IMR-90 (cell line): ENCODE measurements at regions not wholly inside any gene's neighbourhood (a gene's known extent, or its start where the extent isn't known, plus 50 kb on each side); places are given as distances from the start of the nearest gene placed in this dataset.

Experiments
- ATAC-seq: fragments of 200-7000 bp; cut with Tn5 transposase; 2 replicates; pipeline ENCODE4 v1.9.1; 2020; ENCODE audit warnings: low read depth, mild to moderate bottlenecking, moderate library complexity
- BruUV-seq: library from RNA; stranded (reverse); fragments of 400-500 nt; replicated peaks from 2 replicates; lab custom pipeline; 2021; lab: Mats Ljungman, UMichigan
- CTCF ChIA-PET: fragments of 300-600 bp; formaldehyde crosslinking; extraction: SDS; loops from one replicate; lab custom pipeline; 2021; ENCODE audit warnings: antibody characterized with exemption; lab: Yijun Ruan, JAX
- POLR2A ChIA-PET: fragments of 300-600 bp; sonication (Branson Sonifier 250); formaldehyde crosslinking; loops from one replicate; lab custom pipeline; 2022; ENCODE audit warnings: antibody characterized with exemption; ENCODE audit not compliant: unreplicated experiment; lab: Charles Lee
- DNase-seq: peaks from one replicate; pipeline ENCODE4 v3.0.0; 2013
- H2AFZ ChIP-seq: replicated peaks from 2 replicates; pipeline ENCODE3; 2013; ENCODE audit warnings: low read length, mild to moderate bottlenecking; ENCODE audit not compliant: poor library complexity
- H2AK5ac ChIP-seq: 2 replicates; pipeline ENCODE4 v1.6.1; 2013; ENCODE audit warnings: low read depth, low read length, inconsistent platforms
- H2AK9ac ChIP-seq: replicated peaks from 2 replicates; pipeline ENCODE3; 2013; ENCODE audit warnings: mild to moderate bottlenecking, low read depth, low read length, moderate library complexity; ENCODE audit not compliant: poor library complexity
- H2BK120ac ChIP-seq: 2 replicates; pipeline ENCODE4 v1.6.1; 2013; ENCODE audit warnings: low read depth, low read length, inconsistent platforms
- H2BK15ac ChIP-seq: 3 replicates; pipeline ENCODE4 v1.6.1; 2013; ENCODE audit warnings: low read depth, low read length, inconsistent platforms
- H2BK20ac ChIP-seq: 2 replicates; pipeline ENCODE4 v1.6.1; 2013; ENCODE audit warnings: low read depth, mild to moderate bottlenecking, inconsistent platforms, low read length, moderate library complexity
- H2BK5ac ChIP-seq: 2 replicates; pipeline ENCODE4 v1.6.1; 2013; ENCODE audit warnings: mild to moderate bottlenecking, low read depth, low read length, inconsistent platforms; ENCODE audit not compliant: poor library complexity, severe bottlenecking
- H3K14ac ChIP-seq: replicated peaks from 2 replicates; pipeline ENCODE4 v1.6.1; 2013; ENCODE audit warnings: low read depth, low read length, inconsistent platforms
- H3K18ac ChIP-seq: 2 replicates; pipeline ENCODE4 v1.6.1; 2013; ENCODE audit warnings: low read depth, low read length, control low read depth
- H3K23ac ChIP-seq: 2 replicates; pipeline ENCODE4 v1.6.1; 2013; ENCODE audit warnings: low read depth, low read length, inconsistent platforms
- H3K27ac ChIP-seq: 2 replicates; pipeline ENCODE4 v1.5.1; 2013; ENCODE audit warnings: mild to moderate bottlenecking, control low read depth, low read length; ENCODE audit not compliant: insufficient read depth
- H3K27me3 ChIP-seq: 2 replicates; pipeline ENCODE4 v1.6.1; 2013; ENCODE audit warnings: low read length; ENCODE audit not compliant: control insufficient read depth, insufficient read depth
- H3K36me3 ChIP-seq: 2 replicates; pipeline ENCODE4 v1.6.1; 2013; ENCODE audit warnings: low read length, mixed read lengths; ENCODE audit not compliant: control insufficient read depth, insufficient read depth
- H3K4ac ChIP-seq: 2 replicates; pipeline ENCODE4 v1.6.1; 2013; ENCODE audit warnings: low read depth, low read length, inconsistent platforms
- H3K4me1 ChIP-seq: 2 replicates; pipeline ENCODE4 v1.6.1; 2013; ENCODE audit warnings: low read length, mixed read lengths; ENCODE audit not compliant: control insufficient read depth, insufficient read depth
- H3K4me2 ChIP-seq: 2 replicates; pipeline ENCODE4 v1.6.1; 2013; ENCODE audit warnings: low read depth, mild to moderate bottlenecking, control low read depth, low read length, moderate library complexity
- H3K4me3 ChIP-seq: 2 replicates; pipeline ENCODE4 v1.5.1; 2013; ENCODE audit warnings: low read depth, mild to moderate bottlenecking, control low read depth, low read length, moderate library complexity; ENCODE audit not compliant: insufficient read depth
- H3K56ac ChIP-seq: 2 replicates; pipeline ENCODE4 v1.6.1; 2013; ENCODE audit warnings: low read length, inconsistent platforms; ENCODE audit not compliant: insufficient read depth; ENCODE audit errors: extremely low read depth
- H3K79me1 ChIP-seq, 2 experiments: 2 replicates each; pipeline ENCODE4 v1.6.1; 2013; ENCODE audit warnings: low read length in 2 of 2, inconsistent platforms in 1 of 2, low read depth in 1 of 2
- H3K9ac ChIP-seq: 2 replicates; pipeline ENCODE4 v1.6.1; 2013; ENCODE audit warnings: low read depth, low read length, control low read depth
- H3K9me1 ChIP-seq: 2 replicates; pipeline ENCODE4 v1.6.1; 2013; ENCODE audit warnings: low read length, inconsistent platforms; ENCODE audit not compliant: insufficient read depth
- H3K9me3 ChIP-seq: 2 replicates; pipeline ENCODE4 v1.6.1; 2013; ENCODE audit warnings: low read length; ENCODE audit not compliant: control insufficient read depth, insufficient read depth
- H4K20me1 ChIP-seq: 2 replicates; pipeline ENCODE4 v1.6.1; 2013; ENCODE audit warnings: low read length, inconsistent platforms; ENCODE audit not compliant: insufficient read depth
- H4K5ac ChIP-seq: 2 replicates; pipeline ENCODE4 v1.6.1; 2013; ENCODE audit warnings: mild to moderate bottlenecking, low read depth, low read length, control low read depth
- H4K8ac ChIP-seq, 2 experiments: 2 replicates each; pipeline ENCODE4 v1.6.1; 2013; ENCODE audit warnings: low read depth in 2 of 2, low read length in 2 of 2, control low read depth in 1 of 2, inconsistent platforms in 1 of 2
- H4K91ac ChIP-seq: 2 replicates; pipeline ENCODE4 v1.6.1; 2013; ENCODE audit warnings: low read depth, low read length, inconsistent platforms; ENCODE audit not compliant: insufficient read depth
- FOS ChIP-seq: fragments of 150-350 bp; IDR thresholded peaks from 2 replicates; pipeline ENCODE4 v1.6.1; 2016; ENCODE audit warnings: low read depth, low read length
- RAD21 ChIP-seq: IDR thresholded peaks from 2 replicates; pipeline ENCODE4 v1.6.1; 2012; ENCODE audit warnings: low read length, improper control_type of control experiment
- RCOR1 ChIP-seq: IDR thresholded peaks from 2 replicates; pipeline ENCODE4 v1.6.1; 2012; ENCODE audit warnings: mild to moderate bottlenecking, low read length, improper control_type of control experiment; ENCODE audit not compliant: insufficient replicate concordance
- SMC3 ChIP-seq: fragments of 150-350 bp; IDR thresholded peaks from 2 replicates; pipeline ENCODE4 v1.6.1; 2016; ENCODE audit warnings: low read depth, mild to moderate bottlenecking, antibody characterized with exemption, low read length, moderate library complexity
- WGBS, 2 experiments: methylation state at CpG; one replicate each; pipeline versions ENCODE4 v1.1.5 to v1.1.7; 2013; ENCODE audit warnings: missing lambda C conversion rate in 2 of 2; ENCODE audit not compliant: insufficient read length in 1 of 2; ENCODE audit errors: extremely low coverage in 2 of 2; 5-methylcytosine and 5-hydroxymethylcytosine counted together
- dilution Hi-C: fragments of 300-500 bp; cut with HindIII; formaldehyde crosslinking; loops from one replicate; pipeline ENCODE4 v1.14.3; 2018; ENCODE audit warnings: low sequenced_read_pairs; ENCODE audit not compliant: unreplicated experiment
- in situ Hi-C: fragments of 300-500 bp; cut with MboI; formaldehyde crosslinking; loops from 3 replicates; pipeline ENCODE4 v1.14.3; 2019; ENCODE audit warnings: low sequenced_read_pairs, inconsistent platforms, mixed read lengths
- intact Hi-C: fragments of 100-400 bp; cut with micrococcal nuclease; formaldehyde crosslinking; loops from 2 replicates; pipeline ENCODE4 v1.10.0; 2022

GRCh38 chr6:21360336-21360735, 233.2 kb upstream of the SOX4 start:
- Histone ChIP-seq H3K27me3 (no peaks in the 10 kb centered on the region; the same call in 1 of the 2 replicates), H4K8ac (no peak overlapping the region), H3K79me1 (no peaks in the 10 kb centered on the region), H2AK9ac (no peak overlapping the region), H2AK5ac (no peak overlapping the region), H3K14ac (no peak overlapping the region), H2BK15ac (no peak overlapping the region), H3K9me1 (no peaks in the 10 kb centered on the region), H3K4me2 (no peak overlapping the region), H3K56ac (no peak overlapping the region), H3K23ac (no peak overlapping the region), H3K4me1 (no peaks in the 10 kb centered on the region), H3K4ac (no peak overlapping the region), H3K18ac (no peak overlapping the region), H2AFZ (no peak overlapping the region), H3K27ac (no peak overlapping the region), H3K36me3 (no peaks in the 10 kb centered on the region), H3K9me3 (no peaks in the 10 kb centered on the region), H3K9ac (no peak overlapping the region), H2BK20ac (no peak overlapping the region), H3K4me3 (no peak overlapping the region), H4K20me1 (no peaks in the 10 kb centered on the region), H2BK120ac (no peak overlapping the region), H4K91ac (no peak overlapping the region), H4K5ac (no peak overlapping the region), H2BK5ac (no peak overlapping the region)
- no CpG with 5 or more reads among the region's 6 CpGs for WGBS, 2 experiments
- CTCF ChIA-PET: no interaction called here
- ATAC-seq (no peak), DNase-seq (no peak)
- BruUV-seq: no TSS peak
- in situ Hi-C loops (no loop called here), intact Hi-C loops (no loop called here), dilution Hi-C loops (no loop called here)
- POLR2A ChIA-PET: no interaction called here
- TF ChIP-seq RAD21 (no peak), SMC3 (no peak), RCOR1 (no peak), FOS (no peak)
